ENCODE measurements at regions not wholly inside any gene's neighbourhood (a gene's known extent, or its start where the extent isn't known, plus 50 kb on each side); places are given as distances from the start of the nearest gene placed in this dataset.

DNA sequence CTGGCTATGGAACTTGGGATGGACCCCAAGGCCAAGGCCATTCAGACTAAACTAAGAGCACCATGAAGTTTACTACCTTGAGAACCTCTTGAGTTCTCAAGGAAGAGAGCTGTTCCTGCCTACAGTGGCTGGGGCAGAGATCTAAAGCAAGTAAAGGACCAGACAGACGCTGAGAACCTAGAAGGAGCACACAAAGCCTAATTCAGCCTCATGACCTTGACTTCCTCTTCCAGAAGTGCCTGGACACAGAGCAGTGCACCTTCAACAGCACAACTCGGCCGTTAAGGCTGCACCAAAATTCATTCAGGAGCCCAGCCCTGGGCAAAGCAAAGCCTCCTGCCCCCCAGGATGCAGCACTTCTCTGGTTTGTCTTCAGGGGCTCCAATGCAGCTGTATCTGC, 82.9 kb upstream of the AKIP1 start:
- Histone ChIP-seq H3K4me2 (ENCODE audit: low read length) (no peak overlapping the region), H3K9me3 (ENCODE audit: low read length) (no peaks in the 10 kb centered on the region), H3K36me3 (ENCODE audit: insufficient read depth, low read length) (no peaks in the 10 kb centered on the region), H3K9ac (ENCODE audit: low read length) (no peak overlapping the region), H3K4me3 (ENCODE audit: low read depth, low read length, poor library complexity, severe bottlenecking) (no peak overlapping the region), H2AFZ (ENCODE audit: low read length) (no peak overlapping the region), H3K4me1 (ENCODE audit: insufficient read depth, low read length, severe bottlenecking) (no peaks in the 10 kb centered on the region), H3K27me3 (ENCODE audit: insufficient read depth, low read length) (peaks cover 6% of the 10 kb centered on the region; the same call in 1 of the 2 replicates), H3K27ac (ENCODE audit: low read depth, low read length, poor library complexity, severe bottlenecking) (no peak overlapping the region), H3K9me2 (ENCODE audit: low read depth, low read length) (no peaks in the 10 kb centered on the region), H4K20me1 (ENCODE audit: insufficient read depth, low read length) (no peaks in the 10 kb centered on the region), H3K79me2 (ENCODE audit: insufficient read depth, low read length) (no peaks in the 10 kb centered on the region), H3F3A (ENCODE audit: insufficient read depth, low read length) (no peaks in the 10 kb centered on the region)
- TF ChIP-seq EZH2 (IDR thresholded peaks at IDR 0.05; ENCODE audit: borderline replicate concordance, low read length) (no peak), CTCF (IDR thresholded peaks at IDR 0.05; ENCODE audit: low read length) (no peak)

GRCh38 chr11:8828580-8829361, 82.2 kb upstream of the AKIP1 start:
- Histone ChIP-seq H3K27ac (ENCODE audit: low read depth, low read length, poor library complexity, severe bottlenecking) (no peak overlapping the region), H3K27me3 (ENCODE audit: insufficient read depth, low read length) (peaks cover 6% of the 10 kb centered on the region; the same call in 1 of the 2 replicates), H3K9ac (ENCODE audit: low read length) (no peak overlapping the region), H3K4me3 (ENCODE audit: low read depth, low read length, poor library complexity, severe bottlenecking) (no peak overlapping the region), H2AFZ (ENCODE audit: low read length) (no peak overlapping the region), H3K9me3 (ENCODE audit: low read length) (no peaks in the 10 kb centered on the region), H4K20me1 (ENCODE audit: insufficient read depth, low read length) (no peaks in the 10 kb centered on the region), H3K9me2 (ENCODE audit: low read depth, low read length) (no peaks in the 10 kb centered on the region), H3K36me3 (ENCODE audit: insufficient read depth, low read length) (no peaks in the 10 kb centered on the region), H3K4me2 (ENCODE audit: low read length) (no peak overlapping the region), H3K79me2 (ENCODE audit: insufficient read depth, low read length) (no peaks in the 10 kb centered on the region), H3K4me1 (ENCODE audit: insufficient read depth, low read length, severe bottlenecking) (no peaks in the 10 kb centered on the region), H3F3A (ENCODE audit: insufficient read depth, low read length) (no peaks in the 10 kb centered on the region)
- TF ChIP-seq CTCF (IDR thresholded peaks at IDR 0.05; ENCODE audit: low read length) (no peak), EZH2 (IDR thresholded peaks at IDR 0.05; ENCODE audit: borderline replicate concordance, low read length) (no peak)

DNA sequence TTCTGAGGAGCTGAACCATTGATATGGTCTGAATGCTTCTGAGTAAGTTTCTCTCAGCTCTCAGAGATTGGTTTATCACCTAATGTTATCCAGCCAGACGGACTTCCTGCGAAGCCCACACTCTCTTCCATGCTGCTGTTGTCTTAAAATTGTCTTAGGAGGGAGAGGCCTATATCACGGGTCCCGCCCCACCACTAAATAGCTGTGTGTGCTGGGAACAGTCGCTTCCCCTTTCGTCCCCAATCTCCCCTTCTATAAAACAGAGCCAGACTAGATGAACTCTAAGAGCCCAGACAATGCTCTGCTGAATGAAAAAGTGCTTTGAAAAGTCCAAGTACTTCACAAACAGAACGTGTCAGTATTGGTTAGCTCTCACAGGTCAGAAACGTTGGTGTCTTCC, 81.4 kb upstream of the AKIP1 start:
- Histone ChIP-seq H3K79me2 (ENCODE audit: insufficient read depth, low read length) (no peaks in the 10 kb centered on the region), H3K4me2 (ENCODE audit: low read length) (no peak overlapping the region), H3K9ac (ENCODE audit: low read length) (no peak overlapping the region), H3K27me3 (ENCODE audit: insufficient read depth, low read length) (peaks cover 6% of the 10 kb centered on the region; the same call in 1 of the 2 replicates), H3K4me3 (ENCODE audit: low read depth, low read length, poor library complexity, severe bottlenecking) (no peak overlapping the region), H3K36me3 (ENCODE audit: insufficient read depth, low read length) (no peaks in the 10 kb centered on the region), H3K4me1 (ENCODE audit: insufficient read depth, low read length, severe bottlenecking) (no peaks in the 10 kb centered on the region), H2AFZ (ENCODE audit: low read length) (no peak overlapping the region), H3K9me3 (ENCODE audit: low read length) (no peaks in the 10 kb centered on the region), H3K9me2 (ENCODE audit: low read depth, low read length) (no peaks in the 10 kb centered on the region), H3K27ac (ENCODE audit: low read depth, low read length, poor library complexity, severe bottlenecking) (no peak overlapping the region), H4K20me1 (ENCODE audit: insufficient read depth, low read length) (no peaks in the 10 kb centered on the region), H3F3A (ENCODE audit: insufficient read depth, low read length) (no peaks in the 10 kb centered on the region)
- TF ChIP-seq EZH2 (IDR thresholded peaks at IDR 0.05; ENCODE audit: borderline replicate concordance, low read length) (no peak), CTCF (IDR thresholded peaks at IDR 0.05; ENCODE audit: low read length) (no peak)
